Activated CD8-positive, alpha-beta memory T cell treated with anti-CD3 and anti-CD28 coated beads for 48 hours (primary cell): ENCODE measurements at regions not wholly inside any gene's neighbourhood (a gene's known extent, or its start where the extent isn't known, plus 50 kb on each side); places are given as distances from the start of the nearest gene placed in this dataset.

ENCODE experiments used
- DNase-seq, 3 experiments: peaks; one replicate each; pipeline ENCODE4 v3.0.0-alpha.2; 2020; ENCODE audit warnings: low read depth in 2 of 3, low spot score in 2 of 3

GRCh38 chr6:92827104-92827503, 592.3 kb downstream of the EPHA7 start:
- no peak for DNase-seq

DNA sequence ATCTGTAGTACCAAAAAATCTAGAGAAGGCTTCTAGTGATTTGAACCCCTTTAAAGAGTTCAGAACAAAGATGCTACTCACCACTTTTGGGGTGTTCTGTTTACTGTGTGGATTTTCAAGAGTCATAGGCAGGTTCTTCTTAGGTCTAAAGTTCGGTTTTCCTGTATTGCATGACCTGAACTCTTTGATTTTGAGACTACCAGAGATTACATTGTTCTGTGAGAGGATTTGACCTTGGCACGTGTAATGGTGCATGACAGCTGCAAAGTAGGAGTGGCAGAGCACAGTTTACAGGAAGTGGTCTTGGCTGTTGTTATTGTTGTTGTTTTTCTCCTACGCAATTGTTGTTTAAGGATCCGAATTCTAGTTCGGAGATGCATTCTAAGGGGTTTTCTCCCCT, 592.7 kb downstream of the EPHA7 start:
- DNase-seq, result no peak

- no peak for DNase-seq
Measured at GRCh38 chr6:92822222-92822621, 597.1 kb downstream of the EPHA7 start.

GRCh38 chr6:92820601-92821000, 598.8 kb downstream of the EPHA7 start:
- DNase-seq, result no peak

DNA sequence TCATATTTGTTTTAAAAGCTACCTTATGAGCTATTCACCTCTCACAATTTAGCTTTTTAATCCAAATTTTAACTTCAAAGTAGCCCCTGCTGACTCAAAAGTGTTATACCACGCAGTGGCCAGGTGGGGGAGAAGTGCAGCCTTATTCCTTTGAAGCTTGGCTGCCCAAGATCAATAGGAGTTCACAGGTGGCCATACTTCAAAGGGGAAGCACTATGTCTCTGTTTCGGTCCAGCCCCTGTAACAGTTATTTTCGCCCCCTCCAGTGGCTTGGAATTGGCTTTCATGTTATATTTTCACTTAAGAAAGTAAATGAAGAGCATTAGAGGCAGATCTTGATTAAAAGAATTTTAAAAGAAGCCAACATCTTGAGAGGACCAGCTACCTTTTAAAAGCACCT, 608.4 kb downstream of the EPHA7 start:
- no peak for DNase-seq

DNA sequence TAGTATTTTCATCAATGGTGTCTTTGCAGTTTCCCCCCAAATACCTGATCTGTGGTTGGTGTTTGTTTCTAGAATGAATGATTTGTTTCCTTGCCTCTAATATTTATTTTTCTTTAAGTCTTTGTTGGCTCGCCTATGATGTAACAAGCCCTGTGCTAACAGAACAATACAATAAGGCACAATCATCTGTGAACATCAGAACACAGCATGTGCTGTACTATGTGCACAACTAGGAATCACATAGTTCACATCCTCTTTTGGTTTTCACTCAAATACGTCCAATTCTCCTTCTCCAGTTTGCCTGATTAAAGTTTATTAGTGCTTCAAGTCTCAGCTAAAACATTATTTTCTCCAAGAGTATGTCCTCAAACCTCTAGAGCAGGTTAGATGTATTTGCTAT, 613.1 kb downstream of the EPHA7 start:
- DNase-seq, result no peak

DNA sequence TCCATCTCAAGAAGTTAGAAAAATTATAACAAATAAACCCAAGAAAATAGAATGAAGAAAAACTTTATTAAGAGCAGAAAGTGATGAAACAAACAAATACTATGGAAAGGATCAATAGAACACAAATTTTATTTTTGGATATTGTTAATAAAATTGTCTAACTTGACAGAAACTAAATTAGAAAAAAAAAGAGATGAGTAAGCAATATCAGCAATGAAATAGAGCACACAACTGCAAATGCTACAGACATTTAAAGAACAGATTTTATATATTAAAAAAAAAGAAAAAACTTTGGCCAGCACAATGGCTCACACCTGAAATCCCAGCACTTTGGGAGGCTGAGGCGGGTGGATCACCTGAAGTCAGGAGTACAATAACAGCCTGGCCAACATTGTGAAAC, 628.0 kb downstream of the EPHA7 start:
- no peak for DNase-seq

- DNase-seq, result no peak
Measured at GRCh38 chr6:92790381-92790780, 629.0 kb downstream of the EPHA7 start.

- DNase-seq, result no peak
Measured at GRCh38 chr6:92784235-92784634, 635.1 kb downstream of the EPHA7 start.

- no peak for DNase-seq
Measured at GRCh38 chr6:92779746-92780145, 639.6 kb downstream of the EPHA7 start.

DNA sequence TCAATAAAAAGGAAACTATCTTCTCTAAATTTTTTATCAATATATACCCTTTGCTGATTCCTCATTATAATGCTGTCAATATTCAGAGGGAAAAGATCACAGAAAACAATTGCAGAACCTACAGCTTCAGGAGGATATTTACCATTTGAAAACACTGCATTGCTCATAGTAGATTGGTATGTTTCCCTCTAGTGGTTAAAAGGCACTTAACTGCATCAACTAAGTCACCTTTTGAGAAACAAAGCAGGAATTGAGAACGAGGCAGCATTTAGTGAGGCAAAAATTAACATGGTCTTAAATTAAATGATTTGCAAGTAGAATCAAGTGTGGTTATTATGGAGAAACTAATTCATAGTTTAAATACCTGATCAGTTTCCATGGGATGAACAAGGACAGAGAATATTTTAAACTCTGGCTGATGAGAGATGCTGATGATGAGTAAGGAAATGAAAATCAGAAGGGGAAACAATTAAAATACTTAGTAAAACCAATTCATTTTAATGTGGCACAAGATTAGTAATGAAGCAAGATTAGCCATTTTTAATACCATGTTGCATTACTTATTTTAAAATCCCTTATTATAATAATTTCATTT, 642.1 kb downstream of the EPHA7 start:
- DNase-seq, result no peak

GRCh38 chr6:92770540-92770939, 648.8 kb downstream of the EPHA7 start:
- no peak for DNase-seq

GRCh38 chr6:92767101-92767500, 652.3 kb downstream of the EPHA7 start:
- no peak for DNase-seq

DNA sequence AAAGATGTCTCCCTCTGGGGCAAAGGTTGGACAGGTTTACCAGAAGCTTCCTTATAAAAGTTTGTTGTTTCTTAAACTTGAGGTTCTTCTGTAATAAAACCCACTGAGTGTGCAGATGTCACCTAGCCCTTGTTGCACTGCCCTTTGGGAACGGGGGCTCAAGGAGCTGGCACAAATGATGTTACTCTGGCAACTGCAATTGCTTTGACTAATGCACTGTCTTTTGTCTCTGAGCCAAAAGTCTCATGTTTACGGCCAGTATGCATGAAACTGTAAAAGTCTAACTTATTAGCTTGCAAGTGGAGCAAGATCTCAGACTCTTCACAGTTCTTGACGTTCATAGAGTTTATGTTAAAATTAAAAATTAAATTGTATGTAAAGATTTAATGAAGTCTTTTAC, 655.7 kb downstream of the EPHA7 start:
- DNase-seq, result no peak

DNA sequence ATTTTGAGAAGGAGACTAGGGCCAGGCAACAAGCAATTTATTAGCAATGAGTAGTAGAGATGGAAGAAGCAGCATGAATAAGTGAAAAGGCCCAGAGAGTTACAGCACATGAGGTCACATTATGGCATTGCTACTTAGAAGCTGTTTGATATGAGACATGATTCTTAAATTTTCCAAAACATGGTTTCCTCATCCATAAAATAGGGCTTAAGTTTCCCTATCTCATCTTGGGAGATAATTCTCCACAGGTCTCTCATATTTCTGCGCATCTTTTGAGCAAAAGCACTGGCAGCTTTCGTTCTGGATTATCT, 656.1 kb downstream of the EPHA7 start:
- DNase-seq, result no peak

DNA sequence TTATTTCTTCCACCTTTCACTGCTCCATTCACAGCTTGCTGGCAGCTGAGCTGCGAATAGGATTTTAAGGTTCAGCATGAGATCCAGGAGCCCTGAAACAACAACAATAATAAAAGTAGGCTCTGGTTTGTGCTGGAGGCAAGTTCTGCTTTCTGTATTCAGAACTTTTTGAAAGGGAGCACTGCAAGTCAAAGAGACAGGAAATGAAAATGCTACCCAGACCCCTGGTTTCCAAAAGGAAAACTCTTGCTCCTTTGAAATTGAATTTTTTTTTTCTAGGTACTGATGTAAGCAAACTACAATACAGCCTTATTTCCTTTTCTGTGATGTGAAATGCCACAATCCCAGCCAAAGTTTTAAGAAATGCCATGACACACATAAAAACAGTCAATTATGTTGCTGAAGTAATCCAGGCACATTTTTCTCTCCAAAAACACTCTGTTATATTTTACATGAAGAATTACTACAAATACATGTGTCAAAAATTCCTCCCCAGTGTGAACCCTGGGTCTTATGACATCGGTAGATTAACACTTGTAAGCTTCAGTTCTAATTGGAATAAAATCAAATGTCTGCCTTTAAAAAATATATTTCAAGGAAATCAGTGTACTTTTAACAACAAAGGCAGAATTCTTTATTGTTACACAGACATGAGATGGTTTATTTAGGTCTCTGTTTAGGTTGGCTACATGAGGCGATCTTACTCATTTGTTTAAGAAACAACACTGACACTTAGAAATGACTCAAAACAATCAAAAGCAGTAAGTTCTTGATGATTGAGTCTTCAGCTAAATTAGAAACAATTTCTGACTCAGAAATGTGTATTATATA, 656.7 kb downstream of the EPHA7 start:
- DNase-seq, result no peak

- no peak for DNase-seq
Measured at GRCh38 chr6:92759178-92759577, 660.2 kb downstream of the EPHA7 start.

DNA sequence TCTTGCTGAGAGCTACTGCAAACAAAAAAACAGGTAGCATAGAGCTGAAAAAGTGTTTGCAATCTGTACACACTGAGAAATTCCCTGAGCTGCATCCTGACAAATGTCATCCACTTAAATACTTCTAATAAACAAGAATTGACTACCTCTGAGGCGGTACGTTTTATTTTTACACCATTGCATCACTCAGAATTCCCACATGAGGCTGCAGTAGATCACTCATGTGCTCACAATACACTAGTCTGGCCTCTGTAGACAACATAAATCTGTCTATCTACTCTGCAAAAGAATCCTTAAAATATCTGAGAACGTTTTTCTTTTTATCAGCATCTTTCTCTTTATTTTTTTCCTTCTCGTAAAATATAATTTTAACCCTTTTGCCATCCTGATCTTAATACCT, 661.4 kb downstream of the EPHA7 start:
- no peak for DNase-seq

GRCh38 chr6:92756912-92757311, 662.4 kb downstream of the EPHA7 start:
- DNase-seq, result no peak

GRCh38 chr6:92753956-92754355, 665.4 kb downstream of the EPHA7 start:
- no peak for DNase-seq

- DNase-seq, result no peak
Measured at GRCh38 chr6:92752114-92752513, 667.2 kb downstream of the EPHA7 start.

DNA sequence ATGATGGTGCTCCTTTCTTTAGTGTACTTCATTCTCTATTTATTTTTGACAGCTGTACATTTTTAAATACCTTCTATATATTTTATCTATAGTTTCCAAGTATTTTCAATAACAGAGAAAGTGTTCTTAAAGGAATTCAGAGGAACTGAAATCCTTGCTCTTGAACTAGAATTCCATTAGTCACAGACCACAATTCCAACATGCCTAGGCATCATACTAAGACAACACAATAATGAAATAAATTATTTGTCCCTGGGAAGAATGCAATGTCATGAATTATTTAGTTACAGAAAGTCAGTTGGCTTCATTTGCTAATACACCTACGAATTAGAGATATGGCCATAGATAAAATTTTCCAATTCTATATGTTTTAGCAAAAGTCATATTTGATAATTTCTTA, 671.2 kb downstream of the EPHA7 start:
- DNase-seq, result no peak

- no peak for DNase-seq
Measured at GRCh38 chr6:92737983-92738382, 681.4 kb downstream of the EPHA7 start.
